T-cell (primary cell): ENCODE measurements at regions not wholly inside any gene's neighbourhood (a gene's known extent, or its start where the extent isn't known, plus 50 kb on each side); places are given as distances from the start of the nearest gene placed in this dataset.

Source experiments
- ATAC-seq, 4 experiments: fragments of 200-7000 bp in 3 of 4; fragments of 150-1000 bp in 1 of 4; cut with Tn5 transposase; replicated peaks in 1 of 4; 1 replicate in 3 of 4; 2 replicates in 1 of 4; pipeline ENCODE4 v1.10.0; 2021; ENCODE audit warnings: moderate library complexity in 3 of 4, mild to moderate bottlenecking in 2 of 4, moderate number of reproducible peaks in 1 of 4
- CTCF ChIA-PET, 2 donors: fragments of 300-600 bp; sonication (Branson Sonifier 250); formaldehyde crosslinking; loops; one replicate each; lab custom pipeline; 2022; ENCODE audit warnings: antibody characterized with exemption in 2 of 2; lab: Charles Lee
- POLR2A ChIA-PET, 2 donors: fragments of 300-600 bp; sonication (Branson Sonifier 250); formaldehyde crosslinking; loops; one replicate each; lab custom pipeline; 2022; ENCODE audit warnings: antibody characterized with exemption in 2 of 2; lab: Charles Lee
- DNase-seq, 35 experiments: peaks; one replicate each; pipeline versions ENCODE4 v3.0.0 to v3.0.0-alpha.2; 2013 to 2023
- H3K27ac ChIP-seq: one replicate; pipeline ENCODE4 v1.5.1; 2013; ENCODE audit warnings: low read length
- H3K27me3 ChIP-seq, 2 experiments: replicated peaks in 1 of 2; 1 replicate in 1 of 2; 2 replicates in 1 of 2; pipeline versions ENCODE4 v1.6.1 to v1.7.0; 2013; ENCODE audit warnings: low read length in 1 of 2, mixed read lengths in 1 of 2; ENCODE audit not compliant: control insufficient read depth in 2 of 2, insufficient read depth in 2 of 2; ENCODE audit errors: extremely low read depth in 1 of 2
- H3K36me3 ChIP-seq, 2 donors: 1 replicate in 1 of 2; 2 replicates in 1 of 2; pipeline versions ENCODE4 v1.6.1 to v1.7.0; 2013; ENCODE audit warnings: low read length in 1 of 2; ENCODE audit not compliant: control insufficient read depth in 2 of 2, insufficient read depth in 1 of 2; ENCODE audit errors: extremely low read depth in 1 of 2
- H3K4me1 ChIP-seq, 2 experiments: 1 replicate in 1 of 2; 2 replicates in 1 of 2; pipeline versions ENCODE4 v1.6.1 to v1.7.0; 2013; ENCODE audit warnings: low read length in 2 of 2, mixed read lengths in 1 of 2; ENCODE audit not compliant: insufficient read depth in 2 of 2, control insufficient read depth in 1 of 2; ENCODE audit errors: extremely low read depth in 1 of 2
- H3K4me3 ChIP-seq, 2 donors: 1 replicate in 1 of 2; 2 replicates in 1 of 2; pipeline versions ENCODE4 v1.5.1 to v1.7.0; 2013; ENCODE audit warnings: mild to moderate bottlenecking in 2 of 2, low read length in 1 of 2, moderate library complexity in 1 of 2; ENCODE audit not compliant: control insufficient read depth in 1 of 2; ENCODE audit errors: extremely low read depth in 1 of 2
- H3K9me3 ChIP-seq: 2 replicates; pipeline ENCODE4 v1.7.0; 2013
- H3K27ac Mint-ChIP-seq, 2 donors: one replicate each; pipeline ENCODE4 v1.8.0; 2020 to 2021; ENCODE audit warnings: mild to moderate bottlenecking in 2 of 2, mixed read lengths in 2 of 2
- H3K27me3 Mint-ChIP-seq, 2 donors: one replicate each; pipeline ENCODE4 v1.8.0; 2021 to 2022; ENCODE audit warnings: mixed read lengths in 2 of 2
- H3K36me3 Mint-ChIP-seq: one replicate; pipeline ENCODE4 v1.8.0; 2021; ENCODE audit warnings: mixed read lengths
- H3K4me1 Mint-ChIP-seq, 3 donors: one replicate each; pipeline ENCODE4 v1.8.0; 2020 to 2022; ENCODE audit warnings: mixed read lengths in 3 of 3, mild to moderate bottlenecking in 1 of 3
- H3K4me3 Mint-ChIP-seq, 3 donors: one replicate each; pipeline ENCODE4 v1.8.0; 2020 to 2022; ENCODE audit warnings: mild to moderate bottlenecking in 3 of 3, mixed read lengths in 3 of 3, moderate library complexity in 3 of 3
- H3K9me3 Mint-ChIP-seq, 3 donors: one replicate each; pipeline ENCODE4 v1.8.0; 2020 to 2022; ENCODE audit warnings: mixed read lengths in 3 of 3
- WGBS: methylation state at CpG from one replicate; pipeline ENCODE4 v1.1.5; 2013; ENCODE audit warnings: missing lambda C conversion rate; ENCODE audit not compliant: insufficient coverage; 5-methylcytosine and 5-hydroxymethylcytosine counted together

DNA sequence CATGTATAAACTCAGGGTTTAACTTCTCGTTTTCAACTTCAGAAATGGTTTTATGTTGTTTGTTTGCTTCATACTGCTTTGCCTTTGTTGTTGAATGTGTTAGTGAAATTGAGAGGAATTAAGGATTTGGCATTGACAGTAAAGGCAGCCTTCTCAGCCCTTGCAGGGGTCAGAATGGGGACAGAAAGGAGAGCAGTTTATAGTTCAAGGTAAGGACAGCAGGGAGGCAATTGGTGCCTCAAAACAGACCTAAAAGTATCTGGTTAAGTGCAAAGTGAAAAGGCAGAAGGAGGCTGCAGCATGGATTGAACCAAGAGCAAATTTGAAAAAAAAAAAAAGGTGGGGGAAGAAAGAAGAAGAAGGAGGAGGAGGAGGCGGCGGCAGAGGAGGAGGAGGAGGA lies 835.0 kb upstream of the ADGRL3 start:
- ATAC-seq (no peak), DNase-seq (no peak)
- ChIA-PET POLR2A (no interaction called here), CTCF (no interaction called here)
- H3K36me3 Mint-ChIP-seq = no peaks in the 10 kb centered on the region
- H3K9me3 Mint-ChIP-seq = peaks cover 20 to 40% (median 23%) of the 10 kb centered on the region in 3 donors
- no peak overlapping the region for H3K27ac Mint-ChIP-seq
- no peaks in the 10 kb centered on the region for H3K27me3 Mint-ChIP-seq
- H3K4me3 Mint-ChIP-seq = no peak overlapping the region
- H3K36me3 ChIP-seq = no peaks in the 10 kb centered on the region
- H3K4me3 ChIP-seq = no peak overlapping the region
- no peaks in the 10 kb centered on the region for H3K27me3 ChIP-seq
- H3K4me1 ChIP-seq = no peaks in the 10 kb centered on the region
- WGBS = no CpG with 5 or more reads among the region's 3 CpGs
- H3K4me1 Mint-ChIP-seq = no peaks in the 10 kb centered on the region
- H3K27ac ChIP-seq = no peak overlapping the region
- no peaks in the 10 kb centered on the region for H3K9me3 ChIP-seq

DNA sequence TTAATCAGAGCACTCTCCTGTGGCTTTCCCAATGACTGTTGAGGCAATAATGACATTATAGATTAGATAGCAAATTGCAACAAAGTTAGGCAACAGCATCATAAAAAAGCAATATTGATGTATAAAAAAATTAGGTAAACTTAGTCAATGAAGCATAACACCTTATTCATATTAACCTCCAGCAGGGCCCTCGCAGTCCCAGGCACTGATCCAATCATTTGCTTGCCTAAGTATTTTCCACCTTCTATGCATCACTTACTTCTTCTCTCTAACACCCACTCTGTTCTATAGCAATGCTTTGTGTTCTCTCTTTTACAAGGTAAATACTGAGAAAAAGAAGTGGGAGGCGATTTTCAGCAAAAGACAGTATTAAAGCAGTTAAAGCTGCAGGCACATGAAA lies 833.5 kb upstream of the ADGRL3 start:
- H3K27me3 ChIP-seq = no peaks in the 10 kb centered on the region
- H3K4me1 ChIP-seq = no peaks in the 10 kb centered on the region
- H3K9me3 ChIP-seq = no peaks in the 10 kb centered on the region
- ATAC-seq (no peak), DNase-seq (no peak)
- ChIA-PET POLR2A (no interaction called here), CTCF (no interaction called here)
- Mint-ChIP-seq H3K4me1 (no peaks in the 10 kb centered on the region), H3K9me3 (peaks cover 11 to 32% (median 18%) of the 10 kb centered on the region in 3 donors), H3K4me3 (no peak overlapping the region), H3K27ac (no peak overlapping the region), H3K27me3 (no peaks in the 10 kb centered on the region), H3K36me3 (no peaks in the 10 kb centered on the region)
- 40% methylated on average over 1 of the region's 2 CpGs for WGBS
- no peaks in the 10 kb centered on the region for H3K36me3 ChIP-seq
- H3K4me3 ChIP-seq = no peak overlapping the region
- no peak overlapping the region for H3K27ac ChIP-seq

DNA sequence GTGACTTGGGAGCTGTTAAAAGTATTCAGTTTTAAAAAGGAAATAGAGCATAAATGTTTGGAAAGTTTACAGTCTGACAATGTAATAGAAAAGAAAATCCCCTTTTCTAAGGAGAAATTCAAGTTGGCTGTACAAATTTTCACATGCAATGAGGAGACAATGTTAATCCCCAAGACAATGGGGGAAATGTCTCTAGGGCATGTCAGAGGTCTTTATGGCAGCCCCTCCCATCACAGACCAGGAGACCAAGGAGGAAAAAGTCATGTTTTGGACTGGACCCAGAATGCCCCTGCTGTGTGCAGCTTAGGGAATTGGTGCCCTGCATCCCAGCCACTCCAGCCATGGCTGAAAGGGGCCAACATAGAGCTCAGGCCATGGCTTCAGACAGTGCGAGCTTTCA lies 831.1 kb upstream of the ADGRL3 start:
- POLR2A ChIA-PET = no interaction called here
- Mint-ChIP-seq H3K36me3 (no peaks in the 10 kb centered on the region), H3K27me3 (no peaks in the 10 kb centered on the region), H3K4me3 (no peak overlapping the region), H3K4me1 (no peaks in the 10 kb centered on the region), H3K27ac (no peak overlapping the region), H3K9me3 (peaks cover 5 to 29% (median 15%) of the 10 kb centered on the region in 3 donors)
- CTCF ChIA-PET = no interaction called here
- Histone ChIP-seq H3K4me3 (no peak overlapping the region), H3K9me3 (no peaks in the 10 kb centered on the region), H3K27me3 (no peaks in the 10 kb centered on the region), H3K36me3 (no peaks in the 10 kb centered on the region), H3K27ac (no peak overlapping the region), H3K4me1 (no peaks in the 10 kb centered on the region)
- 70% methylated on average over 1 of the region's 1 CpG for WGBS
- no peak for ATAC-seq
- no peak for DNase-seq

DNA sequence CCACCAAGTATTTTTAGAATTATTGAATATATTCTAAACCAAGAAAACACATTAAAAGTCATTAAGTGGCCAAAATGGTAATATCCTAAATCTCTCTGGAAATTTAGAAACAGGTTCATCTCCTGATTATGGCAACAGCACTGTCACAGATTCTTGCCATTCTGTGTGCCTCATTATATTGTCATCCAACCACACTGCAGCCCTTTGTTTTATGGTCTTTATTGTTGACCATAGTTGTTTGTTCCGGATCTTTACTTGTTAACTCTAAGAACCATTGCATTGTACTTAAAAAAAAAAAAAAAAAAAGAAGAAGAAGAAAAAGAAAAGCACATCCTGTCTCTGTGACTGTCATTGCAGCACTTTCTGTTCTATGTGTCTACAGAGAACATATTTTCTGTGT lies 822.1 kb upstream of the ADGRL3 start:
- H3K27ac Mint-ChIP-seq = no peak overlapping the region
- no peak overlapping the region for H3K4me3 Mint-ChIP-seq
- H3K4me3 ChIP-seq = no peak overlapping the region
- POLR2A ChIA-PET = no interaction called here
- CTCF ChIA-PET = no interaction called here
- no peaks in the 10 kb centered on the region for H3K36me3 ChIP-seq
- H3K27me3 Mint-ChIP-seq = no peaks in the 10 kb centered on the region
- H3K9me3 Mint-ChIP-seq = peaks cover 6 to 16% (median 10%) of the 10 kb centered on the region in 3 donors
- H3K4me1 Mint-ChIP-seq = no peaks in the 10 kb centered on the region
- H3K9me3 ChIP-seq = no peaks in the 10 kb centered on the region
- H3K36me3 Mint-ChIP-seq = no peaks in the 10 kb centered on the region
- ATAC-seq (no peak), DNase-seq (no peak)
- no peak overlapping the region for H3K27ac ChIP-seq
- no peaks in the 10 kb centered on the region for H3K4me1 ChIP-seq
- no CpG with 5 or more reads among the region's 1 CpG for WGBS
- H3K27me3 ChIP-seq = no peaks in the 10 kb centered on the region

DNA sequence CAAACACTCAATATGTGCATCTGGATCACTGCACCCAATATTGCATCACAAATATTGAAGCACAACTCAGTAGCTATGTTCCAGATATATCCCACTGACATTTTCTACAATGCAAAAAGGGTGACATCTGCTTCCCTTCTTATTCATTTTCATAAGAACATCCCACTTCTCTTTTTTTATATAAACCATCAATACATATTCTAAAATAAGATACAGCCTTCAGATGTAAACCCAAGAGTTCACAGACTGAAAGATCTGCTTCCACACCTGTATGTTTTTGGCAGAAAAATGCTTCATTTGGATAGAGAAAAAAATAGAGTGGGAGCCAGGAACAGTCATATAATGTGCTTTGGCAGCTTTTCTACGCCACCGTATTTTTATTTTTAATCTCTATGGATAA lies 815.6 kb upstream of the ADGRL3 start:
- Histone ChIP-seq H3K27me3 (no peaks in the 10 kb centered on the region), H3K4me1 (no peaks in the 10 kb centered on the region), H3K9me3 (peaks cover 5% of the 10 kb centered on the region), H3K27ac (no peak overlapping the region), H3K36me3 (no peaks in the 10 kb centered on the region), H3K4me3 (no peak overlapping the region)
- no CpG with 5 or more reads among the region's 2 CpGs for WGBS
- Mint-ChIP-seq H3K4me3 (no peak overlapping the region), H3K27ac (no peak overlapping the region), H3K9me3 (peaks cover 4 to 22% (median 20%) of the 10 kb centered on the region in 3 donors), H3K4me1 (no peaks in the 10 kb centered on the region), H3K27me3 (no peaks in the 10 kb centered on the region), H3K36me3 (no peaks in the 10 kb centered on the region)
- no peak for ATAC-seq
- ChIA-PET CTCF (no interaction called here), POLR2A (no interaction called here)
- DNase-seq = no peak

DNA sequence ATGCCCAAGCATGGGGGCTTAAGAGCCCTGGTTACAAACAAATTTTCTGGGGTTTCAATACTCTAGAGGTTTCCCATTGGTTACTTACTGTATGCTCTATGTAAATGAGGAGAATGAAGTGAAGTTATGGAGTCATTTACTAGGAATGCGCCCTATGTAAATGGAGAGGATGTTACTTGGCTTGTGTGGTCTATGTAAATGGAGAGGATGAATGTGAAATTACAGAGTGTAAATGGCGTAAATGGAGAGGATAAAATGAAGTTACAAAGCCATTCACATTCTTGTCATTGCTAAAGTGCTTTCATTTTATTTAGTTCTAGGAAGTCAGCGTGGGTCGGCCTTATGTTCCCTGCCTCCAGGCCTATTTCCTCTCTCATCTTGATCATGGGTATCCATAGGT lies 810.5 kb upstream of the ADGRL3 start:
- H3K36me3 ChIP-seq = no peaks in the 10 kb centered on the region
- Mint-ChIP-seq H3K4me3 (no peak overlapping the region), H3K27ac (no peak overlapping the region), H3K36me3 (no peaks in the 10 kb centered on the region), H3K4me1 (no peaks in the 10 kb centered on the region), H3K9me3 (peaks cover 4 to 21% (median 21%) of the 10 kb centered on the region in 3 donors), H3K27me3 (no peaks in the 10 kb centered on the region)
- no peak overlapping the region for H3K27ac ChIP-seq
- peaks cover 5% of the 10 kb centered on the region for H3K9me3 ChIP-seq
- no peaks in the 10 kb centered on the region for H3K4me1 ChIP-seq
- no peak for DNase-seq
- ATAC-seq = no peak
- 80% methylated on average over 1 of the region's 4 CpGs for whole genome bisulfite sequencing
- H3K4me3 ChIP-seq = no peak overlapping the region
- no peaks in the 10 kb centered on the region for H3K27me3 ChIP-seq
- POLR2A ChIA-PET = no interaction called here
- CTCF ChIA-PET = no interaction called here
